H1 (cell line): ENCODE measurements at regions not wholly inside any gene's neighbourhood (a gene's known extent, or its start where the extent isn't known, plus 50 kb on each side); places are given as distances from the start of the nearest gene placed in this dataset.

Source experiments
- CBX8 ChIP-seq: fragments of 300-800, 300-1000 bp; sonication (generic); IDR thresholded peaks from 2 replicates; pipeline ENCODE4 v1.7.1; 2016; ENCODE audit warnings: low read depth, low read length, borderline replicate concordance
- POLR2AphosphoS5 ChIP-seq: IDR thresholded peaks from 2 replicates; pipeline ENCODE4 v1.6.1; 2011; ENCODE audit warnings: low read depth, low read length
- RFX5 ChIP-seq: IDR thresholded peaks from 2 replicates; pipeline ENCODE4 v1.6.1; 2011; ENCODE audit warnings: low read depth, low read length, improper control_type of control experiment, borderline replicate concordance
- SP4 ChIP-seq: IDR thresholded peaks from 2 replicates; pipeline ENCODE4 v1.6.1; 2012; ENCODE audit warnings: low read length, inconsistent platforms
- TCF12 ChIP-seq: IDR thresholded peaks from 2 replicates; pipeline ENCODE4 v1.6.1; 2011; ENCODE audit warnings: low read depth, mild to moderate bottlenecking, low read length
- TF ChIP-seq, protein P1 (sequence below): fragments of 300-600 bp; sonication (generic); IDR thresholded peaks from 2 replicates; pipeline ENCODE4 v1.7.1; 2012; ENCODE audit warnings: low read length, moderate library complexity, mild to moderate bottlenecking, inconsistent platforms; ENCODE audit not compliant: insufficient replicate concordance
- TF ChIP-seq, protein P2 (sequence below): IDR thresholded peaks from 2 replicates; pipeline ENCODE4 v1.6.1; 2012; ENCODE audit warnings: inconsistent platforms
- TF ChIP-seq, protein P3 (sequence below), 3 experiments: IDR thresholded peaks; 1 replicate in 2 of 3; 2 replicates in 1 of 3; pipeline versions ENCODE4 v1.5.1 to v1.6.1; 2011; ENCODE audit warnings: low read length in 3 of 3, mild to moderate bottlenecking in 3 of 3, inconsistent platforms in 2 of 3, low read depth in 1 of 3, moderate library complexity in 1 of 3; ENCODE audit not compliant: insufficient read depth in 1 of 3; ENCODE audit errors: control extremely low read depth in 1 of 3

DNA sequence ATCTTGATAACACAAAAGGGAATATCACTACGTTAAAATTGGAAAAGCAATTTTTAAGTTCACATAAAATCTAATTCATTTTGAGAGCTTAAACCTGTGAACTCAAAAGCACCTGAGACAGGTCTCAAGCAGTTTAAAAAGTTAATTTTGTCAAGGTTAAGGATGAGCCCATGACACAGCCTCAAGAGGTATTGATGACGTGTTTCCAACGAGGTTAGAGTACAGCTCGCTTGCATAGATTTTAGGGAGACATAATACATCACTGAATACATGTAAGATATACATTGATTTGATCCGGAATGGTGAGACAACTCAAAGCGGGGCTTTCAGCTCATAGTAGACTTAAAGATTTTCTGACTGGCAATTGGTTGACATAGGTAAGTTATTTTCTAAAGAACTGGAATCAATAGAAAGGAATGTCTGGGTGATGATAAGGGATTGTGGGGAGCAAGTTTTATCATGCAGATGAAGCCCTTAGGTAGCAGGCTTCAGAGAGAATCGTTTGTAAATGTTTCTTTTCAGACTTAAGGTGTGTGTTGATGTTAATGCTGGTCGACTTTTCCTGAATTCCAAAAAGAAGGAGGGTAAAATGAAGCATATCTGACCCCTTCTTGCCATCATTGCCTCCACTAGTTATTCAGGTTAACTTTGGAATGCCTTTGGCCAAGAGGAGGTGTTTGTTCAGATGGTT, 2890.6 kb downstream of the PCDH9 start (continued):
- TF ChIP-seq, protein P1, sequence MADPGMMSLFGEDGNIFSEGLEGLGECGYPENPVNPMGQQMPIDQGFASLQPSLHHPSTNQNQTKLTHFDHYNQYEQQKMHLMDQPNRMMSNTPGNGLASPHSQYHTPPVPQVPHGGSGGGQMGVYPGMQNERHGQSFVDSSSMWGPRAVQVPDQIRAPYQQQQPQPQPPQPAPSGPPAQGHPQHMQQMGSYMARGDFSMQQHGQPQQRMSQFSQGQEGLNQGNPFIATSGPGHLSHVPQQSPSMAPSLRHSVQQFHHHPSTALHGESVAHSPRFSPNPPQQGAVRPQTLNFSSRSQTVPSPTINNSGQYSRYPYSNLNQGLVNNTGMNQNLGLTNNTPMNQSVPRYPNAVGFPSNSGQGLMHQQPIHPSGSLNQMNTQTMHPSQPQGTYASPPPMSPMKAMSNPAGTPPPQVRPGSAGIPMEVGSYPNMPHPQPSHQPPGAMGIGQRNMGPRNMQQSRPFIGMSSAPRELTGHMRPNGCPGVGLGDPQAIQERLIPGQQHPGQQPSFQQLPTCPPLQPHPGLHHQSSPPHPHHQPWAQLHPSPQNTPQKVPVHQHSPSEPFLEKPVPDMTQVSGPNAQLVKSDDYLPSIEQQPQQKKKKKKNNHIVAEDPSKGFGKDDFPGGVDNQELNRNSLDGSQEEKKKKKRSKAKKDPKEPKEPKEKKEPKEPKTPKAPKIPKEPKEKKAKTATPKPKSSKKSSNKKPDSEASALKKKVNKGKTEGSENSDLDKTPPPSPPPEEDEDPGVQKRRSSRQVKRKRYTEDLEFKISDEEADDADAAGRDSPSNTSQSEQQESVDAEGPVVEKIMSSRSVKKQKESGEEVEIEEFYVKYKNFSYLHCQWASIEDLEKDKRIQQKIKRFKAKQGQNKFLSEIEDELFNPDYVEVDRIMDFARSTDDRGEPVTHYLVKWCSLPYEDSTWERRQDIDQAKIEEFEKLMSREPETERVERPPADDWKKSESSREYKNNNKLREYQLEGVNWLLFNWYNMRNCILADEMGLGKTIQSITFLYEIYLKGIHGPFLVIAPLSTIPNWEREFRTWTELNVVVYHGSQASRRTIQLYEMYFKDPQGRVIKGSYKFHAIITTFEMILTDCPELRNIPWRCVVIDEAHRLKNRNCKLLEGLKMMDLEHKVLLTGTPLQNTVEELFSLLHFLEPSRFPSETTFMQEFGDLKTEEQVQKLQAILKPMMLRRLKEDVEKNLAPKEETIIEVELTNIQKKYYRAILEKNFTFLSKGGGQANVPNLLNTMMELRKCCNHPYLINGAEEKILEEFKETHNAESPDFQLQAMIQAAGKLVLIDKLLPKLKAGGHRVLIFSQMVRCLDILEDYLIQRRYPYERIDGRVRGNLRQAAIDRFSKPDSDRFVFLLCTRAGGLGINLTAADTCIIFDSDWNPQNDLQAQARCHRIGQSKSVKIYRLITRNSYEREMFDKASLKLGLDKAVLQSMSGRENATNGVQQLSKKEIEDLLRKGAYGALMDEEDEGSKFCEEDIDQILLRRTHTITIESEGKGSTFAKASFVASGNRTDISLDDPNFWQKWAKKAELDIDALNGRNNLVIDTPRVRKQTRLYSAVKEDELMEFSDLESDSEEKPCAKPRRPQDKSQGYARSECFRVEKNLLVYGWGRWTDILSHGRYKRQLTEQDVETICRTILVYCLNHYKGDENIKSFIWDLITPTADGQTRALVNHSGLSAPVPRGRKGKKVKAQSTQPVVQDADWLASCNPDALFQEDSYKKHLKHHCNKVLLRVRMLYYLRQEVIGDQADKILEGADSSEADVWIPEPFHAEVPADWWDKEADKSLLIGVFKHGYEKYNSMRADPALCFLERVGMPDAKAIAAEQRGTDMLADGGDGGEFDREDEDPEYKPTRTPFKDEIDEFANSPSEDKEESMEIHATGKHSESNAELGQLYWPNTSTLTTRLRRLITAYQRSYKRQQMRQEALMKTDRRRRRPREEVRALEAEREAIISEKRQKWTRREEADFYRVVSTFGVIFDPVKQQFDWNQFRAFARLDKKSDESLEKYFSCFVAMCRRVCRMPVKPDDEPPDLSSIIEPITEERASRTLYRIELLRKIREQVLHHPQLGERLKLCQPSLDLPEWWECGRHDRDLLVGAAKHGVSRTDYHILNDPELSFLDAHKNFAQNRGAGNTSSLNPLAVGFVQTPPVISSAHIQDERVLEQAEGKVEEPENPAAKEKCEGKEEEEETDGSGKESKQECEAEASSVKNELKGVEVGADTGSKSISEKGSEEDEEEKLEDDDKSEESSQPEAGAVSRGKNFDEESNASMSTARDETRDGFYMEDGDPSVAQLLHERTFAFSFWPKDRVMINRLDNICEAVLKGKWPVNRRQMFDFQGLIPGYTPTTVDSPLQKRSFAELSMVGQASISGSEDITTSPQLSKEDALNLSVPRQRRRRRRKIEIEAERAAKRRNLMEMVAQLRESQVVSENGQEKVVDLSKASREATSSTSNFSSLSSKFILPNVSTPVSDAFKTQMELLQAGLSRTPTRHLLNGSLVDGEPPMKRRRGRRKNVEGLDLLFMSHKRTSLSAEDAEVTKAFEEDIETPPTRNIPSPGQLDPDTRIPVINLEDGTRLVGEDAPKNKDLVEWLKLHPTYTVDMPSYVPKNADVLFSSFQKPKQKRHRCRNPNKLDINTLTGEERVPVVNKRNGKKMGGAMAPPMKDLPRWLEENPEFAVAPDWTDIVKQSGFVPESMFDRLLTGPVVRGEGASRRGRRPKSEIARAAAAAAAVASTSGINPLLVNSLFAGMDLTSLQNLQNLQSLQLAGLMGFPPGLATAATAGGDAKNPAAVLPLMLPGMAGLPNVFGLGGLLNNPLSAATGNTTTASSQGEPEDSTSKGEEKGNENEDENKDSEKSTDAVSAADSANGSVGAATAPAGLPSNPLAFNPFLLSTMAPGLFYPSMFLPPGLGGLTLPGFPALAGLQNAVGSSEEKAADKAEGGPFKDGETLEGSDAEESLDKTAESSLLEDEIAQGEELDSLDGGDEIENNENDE: peak; percentile 77
- TF ChIP-seq CBX8 (no peak), RFX5 (no peak), TCF12 (no peak), POLR2AphosphoS5 (no peak), SP4 (no peak)
- TF ChIP-seq, protein P2, sequence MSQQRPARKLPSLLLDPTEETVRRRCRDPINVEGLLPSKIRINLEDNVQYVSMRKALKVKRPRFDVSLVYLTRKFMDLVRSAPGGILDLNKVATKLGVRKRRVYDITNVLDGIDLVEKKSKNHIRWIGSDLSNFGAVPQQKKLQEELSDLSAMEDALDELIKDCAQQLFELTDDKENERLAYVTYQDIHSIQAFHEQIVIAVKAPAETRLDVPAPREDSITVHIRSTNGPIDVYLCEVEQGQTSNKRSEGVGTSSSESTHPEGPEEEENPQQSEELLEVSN: no peak
- TF ChIP-seq, protein P3, sequence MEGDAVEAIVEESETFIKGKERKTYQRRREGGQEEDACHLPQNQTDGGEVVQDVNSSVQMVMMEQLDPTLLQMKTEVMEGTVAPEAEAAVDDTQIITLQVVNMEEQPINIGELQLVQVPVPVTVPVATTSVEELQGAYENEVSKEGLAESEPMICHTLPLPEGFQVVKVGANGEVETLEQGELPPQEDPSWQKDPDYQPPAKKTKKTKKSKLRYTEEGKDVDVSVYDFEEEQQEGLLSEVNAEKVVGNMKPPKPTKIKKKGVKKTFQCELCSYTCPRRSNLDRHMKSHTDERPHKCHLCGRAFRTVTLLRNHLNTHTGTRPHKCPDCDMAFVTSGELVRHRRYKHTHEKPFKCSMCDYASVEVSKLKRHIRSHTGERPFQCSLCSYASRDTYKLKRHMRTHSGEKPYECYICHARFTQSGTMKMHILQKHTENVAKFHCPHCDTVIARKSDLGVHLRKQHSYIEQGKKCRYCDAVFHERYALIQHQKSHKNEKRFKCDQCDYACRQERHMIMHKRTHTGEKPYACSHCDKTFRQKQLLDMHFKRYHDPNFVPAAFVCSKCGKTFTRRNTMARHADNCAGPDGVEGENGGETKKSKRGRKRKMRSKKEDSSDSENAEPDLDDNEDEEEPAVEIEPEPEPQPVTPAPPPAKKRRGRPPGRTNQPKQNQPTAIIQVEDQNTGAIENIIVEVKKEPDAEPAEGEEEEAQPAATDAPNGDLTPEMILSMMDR (IDR thresholded peaks at IDR 0.05; ENCODE audit: control extremely low read depth in 1 of 3, insufficient read depth in 1 of 3, low read depth in 1 of 3, low read length in 3 of 3): no peak
